Activated CD8-positive, alpha-beta memory T cell treated with anti-CD3 and anti-CD28 coated beads, Interleukin-2, amount 10 ng/mL, durations not matched to agents 7 days and 5 days (primary cell): ENCODE measurements at regions not wholly inside any gene's neighbourhood (a gene's known extent, or its start where the extent isn't known, plus 50 kb on each side); places are given as distances from the start of the nearest gene placed in this dataset.
"Not testable (repeated sequence)": the region's sequence is repeated elsewhere in the genome, so short reads cannot be mapped to it uniquely, and the experiment has no call there.

Experiments used
- ATAC-seq: fragments of 150-1000 bp; cut with Tn5 transposase; one replicate; pipeline ENCODE4 v1.10.0; 2021; ENCODE audit warnings: moderate library complexity
- CTCF ChIA-PET: fragments of 350-600 bp; sonication (Branson Sonifier 250); formaldehyde crosslinking; loops from one replicate; lab custom pipeline; 2021; ENCODE audit warnings: antibody characterized with exemption; lab: Charles Lee
- DNase-seq: peaks from one replicate; pipeline ENCODE4 v3.0.0-alpha.2; 2020
- H3K27ac Mint-ChIP-seq: one replicate; pipeline ENCODE4 v1.8.0; 2021; ENCODE audit warnings: mild to moderate bottlenecking, mixed read lengths
- H3K27me3 Mint-ChIP-seq: one replicate; pipeline ENCODE4 v1.8.0; 2021; ENCODE audit warnings: mixed read lengths
- H3K36me3 Mint-ChIP-seq: one replicate; pipeline ENCODE4 v1.8.0; 2021; ENCODE audit warnings: mild to moderate bottlenecking, mixed read lengths
- H3K4me1 Mint-ChIP-seq: one replicate; pipeline ENCODE4 v1.8.0; 2021; ENCODE audit warnings: mixed read lengths
- H3K4me3 Mint-ChIP-seq: one replicate; pipeline ENCODE4 v1.8.0; 2021; ENCODE audit warnings: mild to moderate bottlenecking, moderate library complexity, mixed read lengths
- H3K9me3 Mint-ChIP-seq: one replicate; pipeline ENCODE4 v1.8.0; 2022; ENCODE audit warnings: low read depth, mixed read lengths

GRCh38 chr18:34322365-34323289 is 97.9 kb upstream of the NOL4 start:
- Mint-ChIP-seq H3K4me1 (no peaks in the 10 kb centered on the region), H3K4me3 (no peak overlapping the region), H3K27ac (no peak overlapping the region), H3K36me3 (no peaks in the 10 kb centered on the region), H3K27me3 (no peaks in the 10 kb centered on the region), H3K9me3 (peaks cover 12% of the 10 kb centered on the region)
- ATAC-seq (no peak), DNase-seq (no peak)
- CTCF ChIA-PET = no interaction called here

DNA sequence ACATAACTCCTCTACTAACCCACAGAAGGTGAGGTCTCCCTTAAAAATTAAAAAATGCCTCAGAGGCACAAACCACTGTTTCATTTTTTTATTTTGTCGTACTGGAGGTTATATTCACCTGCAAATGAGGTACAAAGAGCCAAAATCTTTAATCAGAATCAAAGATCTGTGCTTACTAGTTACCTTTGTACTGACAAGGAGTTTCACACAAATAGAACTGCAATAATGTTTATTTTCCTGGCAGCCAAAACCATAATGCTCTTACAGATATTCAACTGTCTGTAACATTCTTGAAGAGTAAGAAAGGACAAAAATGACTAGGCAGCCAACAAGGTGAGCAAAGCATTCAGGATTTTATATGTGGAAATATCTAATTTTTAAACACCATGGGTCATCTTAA is 105.1 kb upstream of the NOL4 start:
- CTCF ChIA-PET = no interaction called here
- Mint-ChIP-seq H3K4me1 (no peaks in the 10 kb centered on the region), H3K36me3 (no peaks in the 10 kb centered on the region), H3K9me3 (peaks cover 14% of the 10 kb centered on the region), H3K27ac (no peak overlapping the region), H3K27me3 (no peaks in the 10 kb centered on the region), H3K4me3 (no peak overlapping the region)
- ATAC-seq (no peak), DNase-seq (no peak)

DNA sequence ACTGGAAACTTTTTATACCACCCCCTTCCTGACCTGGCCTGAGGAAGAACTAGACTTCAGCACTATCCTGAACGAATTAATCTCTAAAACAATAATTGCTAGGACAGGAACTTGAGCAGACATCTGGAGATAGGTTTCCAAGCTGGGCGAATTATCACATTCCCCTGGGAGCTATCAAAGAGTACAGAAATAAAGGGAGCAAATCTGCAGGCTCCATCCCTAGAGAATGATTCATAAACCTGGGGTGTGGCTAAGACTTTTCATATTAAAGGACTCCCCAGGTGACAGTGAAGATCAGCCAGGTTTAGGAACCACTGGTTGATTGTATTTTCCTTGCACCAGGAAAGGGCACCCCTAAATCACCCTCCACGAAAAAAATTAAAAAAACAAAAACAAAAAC is 105.6 kb upstream of the NOL4 start:
- H3K27ac Mint-ChIP-seq = no peak overlapping the region
- no peaks in the 10 kb centered on the region for H3K27me3 Mint-ChIP-seq
- peaks cover 14% of the 10 kb centered on the region for H3K9me3 Mint-ChIP-seq
- ATAC-seq = no peak
- CTCF ChIA-PET = no interaction called here
- no peaks in the 10 kb centered on the region for H3K36me3 Mint-ChIP-seq
- no peak for DNase-seq
- no peaks in the 10 kb centered on the region for H3K4me1 Mint-ChIP-seq
- no peak overlapping the region for H3K4me3 Mint-ChIP-seq

DNA sequence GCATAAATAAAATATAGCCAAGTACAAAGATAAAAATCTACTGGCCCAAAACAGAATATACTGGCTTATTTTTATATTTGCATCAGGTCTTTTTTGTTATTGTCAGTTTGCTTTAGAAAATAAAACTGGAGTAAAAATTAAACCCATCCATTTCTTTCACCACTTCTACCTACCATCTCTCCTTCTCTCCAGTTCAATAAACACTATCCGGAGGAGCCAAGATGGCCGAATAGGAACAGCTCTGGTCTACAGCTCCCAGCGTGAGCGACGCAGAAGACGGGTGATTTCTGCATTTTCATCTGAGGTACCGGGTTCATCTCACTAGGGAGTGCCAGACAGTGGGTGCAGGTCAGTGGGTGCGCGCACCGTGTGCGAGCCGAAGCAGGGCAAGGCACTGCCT is 106.2 kb upstream of the NOL4 start:
- H3K4me1 Mint-ChIP-seq, H3K27me3 Mint-ChIP-seq, H3K36me3 Mint-ChIP-seq, DNase-seq, CTCF ChIA-PET, H3K27ac Mint-ChIP-seq, H3K4me3 Mint-ChIP-seq, ATAC-seq: not testable (repeated sequence)
- peaks cover 10% of the 10 kb centered on the region for H3K9me3 Mint-ChIP-seq

GRCh38 chr18:34331343-34331742 is 106.6 kb upstream of the NOL4 start:
- DNase-seq, H3K36me3 Mint-ChIP-seq, H3K27ac Mint-ChIP-seq, H3K4me3 Mint-ChIP-seq, CTCF ChIA-PET, ATAC-seq, H3K4me1 Mint-ChIP-seq, H3K27me3 Mint-ChIP-seq: not testable (repeated sequence)
- peaks cover 10% of the 10 kb centered on the region for H3K9me3 Mint-ChIP-seq

- DNase-seq = no peak
- H3K4me1 Mint-ChIP-seq = no peaks in the 10 kb centered on the region
- no peaks in the 10 kb centered on the region for H3K36me3 Mint-ChIP-seq
- no peak for ATAC-seq
- CTCF ChIA-PET = no interaction called here
- peaks cover 6% of the 10 kb centered on the region for H3K9me3 Mint-ChIP-seq
- H3K27ac Mint-ChIP-seq = no peak overlapping the region
- H3K27me3 Mint-ChIP-seq = no peaks in the 10 kb centered on the region
- H3K4me3 Mint-ChIP-seq = no peak overlapping the region
Measured at GRCh38 chr18:34339155-34339554, 114.4 kb upstream of the NOL4 start.

- H3K9me3 Mint-ChIP-seq = peaks cover 6% of the 10 kb centered on the region
- ATAC-seq = no peak
- CTCF ChIA-PET = no interaction called here
- H3K27me3 Mint-ChIP-seq = no peaks in the 10 kb centered on the region
- no peak overlapping the region for H3K4me3 Mint-ChIP-seq
- H3K36me3 Mint-ChIP-seq = no peaks in the 10 kb centered on the region
- no peak for DNase-seq
- H3K27ac Mint-ChIP-seq = no peak overlapping the region
- no peaks in the 10 kb centered on the region for H3K4me1 Mint-ChIP-seq
Measured at GRCh38 chr18:34342960-34343359, 118.2 kb upstream of the NOL4 start.

DNA sequence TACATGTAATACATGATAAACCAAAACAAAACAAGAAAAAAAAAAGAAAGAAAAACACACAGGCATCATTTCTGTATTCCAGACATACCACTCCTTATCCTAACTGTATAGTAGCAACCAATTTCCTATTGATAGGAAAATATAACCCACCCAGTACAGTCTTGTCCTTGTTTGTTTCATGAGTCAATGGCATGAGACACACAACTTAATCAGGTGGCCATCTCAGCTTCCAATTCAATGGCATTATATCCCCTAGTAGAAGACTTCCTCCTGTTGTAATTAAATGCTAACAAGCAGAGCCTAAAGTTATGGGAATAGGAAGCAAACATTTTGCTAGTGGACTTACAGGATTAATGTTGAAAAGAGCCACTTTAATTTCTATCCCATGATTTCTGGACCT is 121.0 kb upstream of the NOL4 start:
- Mint-ChIP-seq H3K9me3 (peaks cover 8% of the 10 kb centered on the region), H3K36me3 (no peaks in the 10 kb centered on the region), H3K4me1 (no peaks in the 10 kb centered on the region), H3K27me3 (no peaks in the 10 kb centered on the region), H3K27ac (no peak overlapping the region), H3K4me3 (no peak overlapping the region)
- CTCF ChIA-PET = no interaction called here
- no peak for ATAC-seq
- DNase-seq = no peak

GRCh38 chr18:34350778-34351177 is 126.1 kb upstream of the NOL4 start:
- H3K9me3 Mint-ChIP-seq = peaks cover 5% of the 10 kb centered on the region
- ATAC-seq (no peak), DNase-seq (no peak)
- no peaks in the 10 kb centered on the region for H3K27me3 Mint-ChIP-seq
- CTCF ChIA-PET = no interaction called here
- H3K36me3 Mint-ChIP-seq = no peaks in the 10 kb centered on the region
- no peak overlapping the region for H3K4me3 Mint-ChIP-seq
- H3K4me1 Mint-ChIP-seq = no peaks in the 10 kb centered on the region
- no peak overlapping the region for H3K27ac Mint-ChIP-seq

- CTCF ChIA-PET = no interaction called here
Measured at GRCh38 chr18:34352385-34353163, 127.9 kb upstream of the NOL4 start.

DNA sequence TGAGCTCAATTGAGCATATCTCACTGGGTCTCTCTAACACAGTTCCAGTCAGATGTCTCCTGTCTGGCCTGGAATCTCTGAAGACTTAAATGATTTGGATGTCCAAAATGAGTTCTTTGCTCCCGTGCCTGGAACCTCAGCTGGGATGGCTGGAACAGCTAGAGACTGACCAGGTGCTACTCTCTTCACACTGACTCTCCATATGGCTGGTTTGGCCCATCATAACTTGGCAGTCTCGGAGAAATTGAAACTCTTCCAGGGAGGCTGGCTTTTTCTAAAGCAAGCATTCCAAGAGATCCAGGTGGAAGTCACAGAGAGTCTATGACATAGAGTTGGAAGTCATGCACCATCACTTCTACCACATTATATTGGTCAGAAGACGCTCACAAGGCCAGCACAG is 129.6 kb upstream of the NOL4 start:
- no peaks in the 10 kb centered on the region for H3K36me3 Mint-ChIP-seq
- CTCF ChIA-PET = no interaction called here
- H3K27me3 Mint-ChIP-seq = no peaks in the 10 kb centered on the region
- H3K4me1 Mint-ChIP-seq = no peaks in the 10 kb centered on the region
- DNase-seq (no peak), ATAC-seq (no peak)
- no peak overlapping the region for H3K27ac Mint-ChIP-seq
- peaks cover 9% of the 10 kb centered on the region for H3K9me3 Mint-ChIP-seq
- H3K4me3 Mint-ChIP-seq = no peak overlapping the region

More at GRCh38 chr18:34352385-34353163, 127.9 kb upstream of the NOL4 start:
- H3K4me3 Mint-ChIP-seq = no peak overlapping the region
- no peaks in the 10 kb centered on the region for H3K27me3 Mint-ChIP-seq
- H3K36me3 Mint-ChIP-seq = no peaks in the 10 kb centered on the region
- ATAC-seq (no peak), DNase-seq (no peak)
- H3K9me3 Mint-ChIP-seq = peaks cover 6% of the 10 kb centered on the region
- H3K27ac Mint-ChIP-seq = no peak overlapping the region
- H3K4me1 Mint-ChIP-seq = no peaks in the 10 kb centered on the region

DNA sequence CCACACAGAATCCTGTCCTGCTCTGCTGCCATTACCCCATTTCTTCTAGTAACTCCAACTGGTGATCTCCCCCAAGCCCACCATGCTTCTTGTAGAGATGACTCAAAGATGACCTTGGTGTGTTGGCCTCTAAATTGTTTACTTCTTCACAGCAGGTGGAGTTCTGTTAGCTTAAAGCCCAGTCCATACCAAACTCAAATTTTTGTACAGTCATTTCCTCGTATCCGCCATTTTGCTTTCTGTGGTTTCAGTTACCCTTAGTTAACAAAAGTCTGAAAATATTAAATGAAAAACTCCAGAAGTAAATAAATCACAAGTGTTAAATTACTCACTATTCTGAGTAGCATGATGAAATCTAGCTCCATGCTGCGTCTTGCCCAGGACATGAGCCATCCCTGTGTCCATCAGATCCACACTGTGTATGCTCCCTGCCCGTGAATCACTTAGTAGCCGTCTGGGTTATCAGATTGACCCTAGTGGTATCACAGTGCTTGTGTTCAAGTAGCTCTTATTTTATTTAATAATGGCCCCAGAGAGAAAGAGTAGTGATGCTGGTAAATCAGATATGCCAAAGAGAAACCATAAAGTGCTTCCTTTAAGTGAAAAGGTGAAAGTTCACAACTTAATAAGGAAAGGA is 133.3 kb upstream of the NOL4 start:
- Mint-ChIP-seq H3K4me1 (no peaks in the 10 kb centered on the region), H3K9me3 (peaks cover 8% of the 10 kb centered on the region), H3K36me3 (no peaks in the 10 kb centered on the region), H3K27me3 (no peaks in the 10 kb centered on the region), H3K27ac (no peak overlapping the region), H3K4me3 (no peak overlapping the region)
- ATAC-seq (no peak), DNase-seq (no peak)
- CTCF ChIA-PET = no interaction called here

DNA sequence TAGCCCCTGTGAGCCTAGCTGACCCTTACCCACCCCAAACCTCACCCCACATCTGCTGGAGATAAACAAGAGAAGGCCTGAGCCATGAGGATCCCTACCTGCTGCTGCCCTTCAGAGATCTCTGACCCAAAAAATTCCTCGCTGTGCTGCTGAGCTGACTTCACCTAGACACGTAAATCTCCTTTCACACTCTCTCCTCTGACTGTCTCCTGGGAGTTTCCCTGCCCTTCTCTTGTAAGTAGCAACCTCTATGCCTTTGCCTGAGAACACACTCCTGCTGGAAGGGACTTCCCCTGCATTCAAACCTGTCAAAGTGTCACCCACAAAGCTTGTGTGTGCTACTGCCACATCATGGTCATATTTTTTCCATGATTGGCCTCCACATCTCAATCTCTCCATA is 134.2 kb upstream of the NOL4 start:
- Mint-ChIP-seq H3K9me3 (peaks cover 8% of the 10 kb centered on the region), H3K4me3 (no peak overlapping the region), H3K4me1 (no peaks in the 10 kb centered on the region), H3K27me3 (no peaks in the 10 kb centered on the region), H3K36me3 (no peaks in the 10 kb centered on the region), H3K27ac (no peak overlapping the region)
- ATAC-seq (no peak), DNase-seq (no peak)
- CTCF ChIA-PET = no interaction called here
